AG09319 (cell line): ENCODE measurements at regions not wholly inside any gene's neighbourhood (a gene's known extent, or its start where the extent isn't known, plus 50 kb on each side); places are given as distances from the start of the nearest gene placed in this dataset.

Source experiments
- DNase-seq: peaks from one replicate; pipeline ENCODE4 v3.0.0-alpha.2; 2010; ENCODE audit warnings: low read depth; ENCODE audit errors: extremely low read depth
- CTCF ChIP-seq: IDR thresholded peaks from 2 replicates; pipeline ENCODE4 v1.5.1; 2011; ENCODE audit warnings: low read depth, mild to moderate bottlenecking, inconsistent platforms, low read length, moderate library complexity

GRCh38 chr7:94054130-94054529 is 50.0 kb upstream of the BET1 start:
- no peak for DNase-seq
- no peak for TF ChIP-seq CTCF

GRCh38 chr7:94055963-94056362 is 51.8 kb upstream of the BET1 start:
- DNase-seq: no peak
- TF ChIP-seq CTCF: no peak

- TF ChIP-seq CTCF: no peak; the same call in 1 of the 2 replicates
- DNase-seq: peak; percentile 79
Measured at GRCh38 chr7:94056796-94057207, 52.6 kb upstream of the BET1 start.

- TF ChIP-seq CTCF: no peak
Measured at GRCh38 chr7:94057955-94058354, 53.8 kb upstream of the BET1 start.

GRCh38 chr7:94059746-94060145 is 55.6 kb upstream of the BET1 start:
- peak; percentile 22 for DNase-seq
- no peak for TF ChIP-seq CTCF

More at GRCh38 chr7:94057955-94058354, 53.8 kb upstream of the BET1 start:
- DNase-seq: no peak

GRCh38 chr7:94060752-94061151 is 56.6 kb upstream of the BET1 start:
- TF ChIP-seq CTCF: no peak
- DNase-seq: no peak

GRCh38 chr7:94061326-94061725 is 57.2 kb upstream of the BET1 start:
- TF ChIP-seq CTCF: no peak
- DNase-seq: no peak
